ENCODE measurements at regions not wholly inside any gene's neighbourhood (a gene's known extent, or its start where the extent isn't known, plus 50 kb on each side); places are given as distances from the start of the nearest gene placed in this dataset.

DNA sequence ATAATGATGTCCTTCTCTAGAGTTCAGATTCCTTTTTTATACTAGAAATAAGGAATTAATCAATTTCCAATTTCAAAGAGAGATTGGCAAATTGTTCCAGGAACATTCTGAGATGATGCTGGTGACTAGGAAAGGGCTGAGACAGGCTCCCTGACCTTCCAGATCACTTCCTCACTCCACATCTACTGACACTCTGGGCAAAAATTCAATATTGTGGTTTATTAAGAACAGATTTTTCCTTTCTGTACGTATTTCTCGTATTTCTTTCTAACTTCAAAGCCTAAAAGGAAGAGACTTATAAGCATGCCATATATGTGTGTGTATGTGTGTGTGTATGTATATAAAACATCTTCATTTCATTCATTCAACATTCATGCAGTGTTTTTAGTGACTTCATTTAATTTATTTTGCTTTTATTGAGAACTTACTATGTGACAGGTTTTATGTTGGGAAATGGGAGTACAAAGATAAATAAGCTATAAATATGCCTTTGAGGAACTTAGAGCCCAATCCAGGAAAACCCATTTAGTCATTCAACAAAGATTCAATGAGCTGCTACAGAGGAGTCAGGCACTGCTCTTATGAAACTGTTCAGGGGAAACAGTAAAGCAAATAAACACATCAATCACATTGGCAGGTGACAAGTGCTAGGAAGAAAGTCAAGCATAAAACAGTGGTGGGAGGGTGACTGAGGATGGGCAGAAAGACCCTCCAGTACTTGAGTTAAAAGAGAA, 137.9 kb downstream of the RDH14 start:
- TF ChIP-seq, protein P1, sequence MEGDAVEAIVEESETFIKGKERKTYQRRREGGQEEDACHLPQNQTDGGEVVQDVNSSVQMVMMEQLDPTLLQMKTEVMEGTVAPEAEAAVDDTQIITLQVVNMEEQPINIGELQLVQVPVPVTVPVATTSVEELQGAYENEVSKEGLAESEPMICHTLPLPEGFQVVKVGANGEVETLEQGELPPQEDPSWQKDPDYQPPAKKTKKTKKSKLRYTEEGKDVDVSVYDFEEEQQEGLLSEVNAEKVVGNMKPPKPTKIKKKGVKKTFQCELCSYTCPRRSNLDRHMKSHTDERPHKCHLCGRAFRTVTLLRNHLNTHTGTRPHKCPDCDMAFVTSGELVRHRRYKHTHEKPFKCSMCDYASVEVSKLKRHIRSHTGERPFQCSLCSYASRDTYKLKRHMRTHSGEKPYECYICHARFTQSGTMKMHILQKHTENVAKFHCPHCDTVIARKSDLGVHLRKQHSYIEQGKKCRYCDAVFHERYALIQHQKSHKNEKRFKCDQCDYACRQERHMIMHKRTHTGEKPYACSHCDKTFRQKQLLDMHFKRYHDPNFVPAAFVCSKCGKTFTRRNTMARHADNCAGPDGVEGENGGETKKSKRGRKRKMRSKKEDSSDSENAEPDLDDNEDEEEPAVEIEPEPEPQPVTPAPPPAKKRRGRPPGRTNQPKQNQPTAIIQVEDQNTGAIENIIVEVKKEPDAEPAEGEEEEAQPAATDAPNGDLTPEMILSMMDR (IDR thresholded peaks at IDR 0.05) = no peak
- no peak for TF ChIP-seq POLR2A (IDR thresholded peaks at IDR 0.05)

All from esophagus squamous epithelium (tissue), 4 donors.